Kidney epithelial cell (primary cell): ENCODE measurements at regions not wholly inside any gene's neighbourhood (a gene's known extent, or its start where the extent isn't known, plus 50 kb on each side); places are given as distances from the start of the nearest gene placed in this dataset.

ENCODE experiments used
- DNase-seq: peaks from one replicate; pipeline ENCODE4 v3.0.0-alpha.2; 2010; ENCODE audit warnings: low read depth
- H3K27me3 ChIP-seq: 2 replicates; pipeline ENCODE4 v1.6.0; 2011; ENCODE audit warnings: low read length; ENCODE audit not compliant: control insufficient read depth, insufficient read depth
- H3K36me3 ChIP-seq: 2 replicates; pipeline ENCODE4 v1.5.1; 2011; ENCODE audit warnings: low read length; ENCODE audit not compliant: control insufficient read depth, insufficient read depth
- H3K4me3 ChIP-seq: 2 replicates; pipeline ENCODE4 v1.5.1; 2011; ENCODE audit warnings: low read depth, mild to moderate bottlenecking, control low read depth, low read length
- TF ChIP-seq, protein P1 (sequence below): IDR thresholded peaks from 2 replicates; pipeline ENCODE4 v1.5.1; 2011; ENCODE audit warnings: mild to moderate bottlenecking, moderate library complexity, low read length, control low read depth, inconsistent platforms; ENCODE audit not compliant: insufficient read depth, poor library complexity, severe bottlenecking

DNA sequence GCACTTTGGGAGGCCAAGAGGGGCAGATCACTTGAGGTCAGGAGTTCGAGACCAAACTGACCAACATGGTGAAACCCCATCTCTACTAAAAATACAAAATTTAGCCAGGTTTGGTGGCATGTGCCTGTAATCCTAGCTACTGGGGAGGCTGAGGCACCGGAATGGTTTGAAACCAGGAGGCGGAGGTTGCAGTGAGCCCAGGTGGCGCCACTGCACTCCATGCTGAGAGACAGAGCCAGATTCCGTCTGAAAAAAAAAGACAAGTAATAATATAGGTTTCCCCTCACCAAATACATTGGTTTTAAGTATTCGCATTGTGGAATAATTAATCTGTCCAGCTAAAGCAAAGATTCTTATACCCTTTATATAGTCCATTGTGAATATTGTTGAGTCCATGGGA is 1544.6 kb downstream of the OLFM4 start:
- Histone ChIP-seq H3K4me3 (no peak overlapping the region), H3K27me3 (no peaks in the 10 kb centered on the region), H3K36me3 (no peaks in the 10 kb centered on the region)
- TF ChIP-seq, protein P1, sequence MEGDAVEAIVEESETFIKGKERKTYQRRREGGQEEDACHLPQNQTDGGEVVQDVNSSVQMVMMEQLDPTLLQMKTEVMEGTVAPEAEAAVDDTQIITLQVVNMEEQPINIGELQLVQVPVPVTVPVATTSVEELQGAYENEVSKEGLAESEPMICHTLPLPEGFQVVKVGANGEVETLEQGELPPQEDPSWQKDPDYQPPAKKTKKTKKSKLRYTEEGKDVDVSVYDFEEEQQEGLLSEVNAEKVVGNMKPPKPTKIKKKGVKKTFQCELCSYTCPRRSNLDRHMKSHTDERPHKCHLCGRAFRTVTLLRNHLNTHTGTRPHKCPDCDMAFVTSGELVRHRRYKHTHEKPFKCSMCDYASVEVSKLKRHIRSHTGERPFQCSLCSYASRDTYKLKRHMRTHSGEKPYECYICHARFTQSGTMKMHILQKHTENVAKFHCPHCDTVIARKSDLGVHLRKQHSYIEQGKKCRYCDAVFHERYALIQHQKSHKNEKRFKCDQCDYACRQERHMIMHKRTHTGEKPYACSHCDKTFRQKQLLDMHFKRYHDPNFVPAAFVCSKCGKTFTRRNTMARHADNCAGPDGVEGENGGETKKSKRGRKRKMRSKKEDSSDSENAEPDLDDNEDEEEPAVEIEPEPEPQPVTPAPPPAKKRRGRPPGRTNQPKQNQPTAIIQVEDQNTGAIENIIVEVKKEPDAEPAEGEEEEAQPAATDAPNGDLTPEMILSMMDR: no peak
- DNase-seq: no peak

DNA sequence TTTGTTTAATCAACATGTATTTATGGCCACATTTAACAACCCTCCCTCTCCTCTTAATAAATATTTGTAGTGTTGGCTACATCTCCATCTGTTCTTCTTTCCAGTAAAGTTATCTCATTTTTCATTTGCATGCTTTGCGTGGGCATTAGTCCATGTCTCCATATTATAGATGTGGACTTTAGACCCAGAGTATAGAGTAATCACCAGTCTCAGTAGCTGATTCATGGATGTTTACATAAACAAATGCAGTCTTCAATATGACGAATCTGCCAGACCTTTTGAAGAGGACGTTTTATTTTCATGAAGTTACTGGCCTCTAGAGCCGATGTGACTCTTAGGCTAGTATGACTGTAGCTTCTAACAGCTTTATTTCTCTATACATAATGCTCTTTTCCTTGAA is 1546.2 kb downstream of the OLFM4 start:
- TF ChIP-seq, protein P1: no peak
- H3K27me3 ChIP-seq: no peaks in the 10 kb centered on the region
- no peak overlapping the region for H3K4me3 ChIP-seq
- no peaks in the 10 kb centered on the region for H3K36me3 ChIP-seq
- no peak for DNase-seq

DNA sequence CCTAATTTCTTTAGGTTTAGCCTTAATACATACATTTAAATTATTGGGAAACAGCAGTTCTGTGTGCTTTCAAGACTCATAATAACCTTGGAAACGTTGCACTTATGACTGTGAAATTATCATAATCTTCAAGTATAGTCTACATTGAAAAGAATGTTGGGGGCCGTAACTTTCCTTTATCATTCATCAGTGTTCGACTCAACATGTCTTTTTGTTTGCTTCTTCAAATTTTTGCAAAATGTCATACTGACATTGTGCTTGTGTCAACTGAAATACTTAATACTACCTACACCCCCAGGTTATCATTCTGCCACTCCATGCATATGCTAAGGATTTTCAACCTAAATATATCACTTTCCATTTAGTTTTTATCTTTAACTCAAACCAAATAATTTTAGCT is 1562.9 kb downstream of the OLFM4 start:
- DNase-seq: no peak
- TF ChIP-seq, protein P1: no peak

DNA sequence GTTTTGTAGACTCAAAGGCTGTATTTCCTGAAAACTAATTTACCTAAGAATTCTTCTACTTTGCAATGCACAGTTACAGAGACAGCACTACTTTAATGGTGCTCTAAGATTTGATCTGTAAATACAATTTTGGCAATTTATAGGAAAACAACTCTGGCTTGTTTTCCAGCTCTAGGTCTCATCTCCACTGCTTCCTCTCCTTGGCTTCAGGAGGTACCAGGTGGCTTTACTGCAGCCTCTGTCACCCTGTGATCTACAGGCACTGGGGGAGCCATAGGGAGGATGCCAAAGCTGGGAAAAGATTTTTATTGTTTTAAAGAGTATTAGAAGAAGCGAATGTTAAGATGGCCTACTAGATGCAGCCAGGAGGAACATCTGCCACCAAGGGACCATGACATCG is 1563.6 kb downstream of the OLFM4 start:
- Histone ChIP-seq H3K4me3 (no peak overlapping the region), H3K36me3 (no peaks in the 10 kb centered on the region), H3K27me3 (no peaks in the 10 kb centered on the region)
- TF ChIP-seq, protein P1: no peak
- no peak for DNase-seq

More for the DNA sequence above, 1562.9 kb downstream of the OLFM4 start:
- no peaks in the 10 kb centered on the region for H3K27me3 ChIP-seq
- no peaks in the 10 kb centered on the region for H3K36me3 ChIP-seq
- no peak overlapping the region for H3K4me3 ChIP-seq

DNA sequence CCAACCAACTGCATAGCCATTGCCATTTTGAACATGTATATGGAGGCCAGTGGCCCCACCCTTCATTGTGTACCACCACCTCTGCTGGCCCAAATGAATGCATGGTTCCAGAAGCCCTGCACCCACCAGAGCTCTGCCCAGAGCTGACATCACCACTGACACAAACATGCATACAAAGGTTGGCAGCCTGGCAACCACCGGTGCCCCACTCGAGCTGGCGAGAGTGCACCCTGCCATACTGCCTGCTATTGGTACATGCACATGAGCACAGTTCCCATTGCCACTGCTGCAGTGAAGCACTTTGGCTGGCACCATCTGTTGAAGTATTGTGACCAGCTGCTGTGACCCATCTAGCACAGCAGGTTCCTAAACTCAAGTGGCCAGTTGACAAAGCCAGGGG is 1564.9 kb downstream of the OLFM4 start:
- no peaks in the 10 kb centered on the region for H3K36me3 ChIP-seq
- H3K4me3 ChIP-seq: no peak overlapping the region
- TF ChIP-seq, protein P1: no peak
- DNase-seq: no peak
- no peaks in the 10 kb centered on the region for H3K27me3 ChIP-seq

DNA sequence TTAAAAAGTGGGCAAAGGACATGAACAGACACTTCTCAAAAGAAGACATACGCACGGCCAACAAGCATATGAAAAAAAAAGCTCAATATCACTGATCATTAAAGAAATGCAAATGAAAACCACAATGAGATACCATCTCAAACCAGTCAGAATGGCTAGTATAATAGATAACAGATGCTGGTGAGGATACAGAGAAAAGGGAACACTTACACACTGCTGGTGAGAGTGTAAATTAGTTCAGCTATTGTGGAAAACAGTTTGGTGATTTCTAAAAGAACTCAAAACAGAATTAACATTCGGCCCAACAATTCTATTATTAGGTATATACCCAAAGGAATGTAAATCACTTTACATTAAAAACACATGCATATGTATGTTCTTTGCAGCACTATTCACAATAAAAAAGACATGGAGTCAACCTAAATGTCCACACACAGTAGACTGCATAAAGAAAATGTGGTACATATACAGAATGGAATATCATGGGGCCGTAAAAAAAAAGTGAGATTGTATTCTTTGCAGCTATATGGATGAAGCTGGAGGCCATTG is 1569.0 kb downstream of the OLFM4 start:
- H3K27me3 ChIP-seq: no peaks in the 10 kb centered on the region
- no peak for DNase-seq
- H3K4me3 ChIP-seq: no peak overlapping the region
- no peaks in the 10 kb centered on the region for H3K36me3 ChIP-seq
- TF ChIP-seq, protein P1: no peak
